ENCODE measurements at regions not wholly inside any gene's neighbourhood (a gene's known extent, or its start where the extent isn't known, plus 50 kb on each side); places are given as distances from the start of the nearest gene placed in this dataset.
"Not testable (repeated sequence)": the region's sequence is repeated elsewhere in the genome, so short reads cannot be mapped to it uniquely, and the experiment has no call there.

GRCh38 chr6:1445650-1446330 lies 56.4 kb downstream of the FOXF2 start:
- DNase-seq: no peak

DNA sequence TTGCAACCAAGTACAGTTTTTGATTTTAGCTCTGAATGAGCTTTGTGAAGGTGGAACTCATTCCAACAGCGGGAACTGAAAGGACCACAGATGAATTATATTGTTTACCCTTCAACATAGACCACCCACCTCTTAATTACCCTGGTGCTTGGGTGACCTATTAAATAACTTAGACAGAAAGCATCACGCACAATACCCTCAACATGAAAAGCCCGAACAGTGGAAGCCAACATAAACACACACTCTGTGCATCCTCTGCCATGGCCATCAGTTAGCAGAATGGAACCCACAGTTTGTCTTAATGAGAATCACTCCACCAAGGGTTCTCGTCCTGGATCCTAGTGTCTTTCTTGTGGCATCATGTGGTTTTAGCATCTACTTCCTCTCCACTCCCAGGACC lies 60.5 kb downstream of the FOXF2 start:
- DNase-seq: no peak

- no peak for DNase-seq
Observed at GRCh38 chr6:1453024-1453423, 63.6 kb downstream of the FOXF2 start.

DNA sequence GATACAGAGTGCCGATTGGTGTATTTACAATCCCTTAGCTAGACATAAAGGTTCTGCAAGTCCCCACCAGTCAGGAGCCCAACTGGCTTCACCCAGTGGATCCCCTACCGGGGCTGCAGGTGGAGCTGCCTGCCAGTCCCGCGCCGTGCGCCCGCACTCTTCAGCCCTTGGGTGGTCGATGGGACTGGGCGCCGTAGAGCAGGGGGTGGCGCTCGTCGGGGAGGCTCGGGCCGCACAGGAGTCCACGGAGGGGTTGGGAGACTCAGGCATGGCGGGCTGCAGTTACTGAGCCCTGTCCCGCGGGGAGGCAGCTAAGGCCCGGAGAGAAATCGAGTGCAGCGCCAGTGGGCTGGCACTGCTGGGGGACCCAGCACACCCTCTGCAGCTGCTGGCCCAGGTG lies 67.4 kb downstream of the FOXF2 start:
- not testable (repeated sequence) for DNase-seq

DNA sequence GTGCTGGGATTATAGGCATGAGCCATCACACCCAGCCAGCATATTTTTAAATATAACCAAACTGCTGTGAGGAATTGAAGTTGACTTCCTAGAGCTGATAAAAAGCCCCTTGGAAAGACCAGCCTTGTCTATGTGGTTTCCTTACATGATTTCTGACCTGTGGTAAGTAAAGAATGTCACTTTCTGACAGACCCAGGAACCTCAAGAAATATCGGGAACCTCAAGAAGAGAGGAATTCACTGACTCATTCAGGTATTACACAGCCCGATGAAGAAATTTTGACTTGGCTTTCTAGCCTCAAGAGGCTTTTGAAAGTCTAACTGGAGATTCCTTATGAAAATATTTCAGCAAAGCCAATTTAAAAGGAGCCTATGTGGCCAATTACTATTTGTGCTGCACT lies 71.8 kb downstream of the FOXF2 start:
- no peak for DNase-seq

GRCh38 chr6:1461736-1462135 lies 72.4 kb downstream of the FOXF2 start:
- DNase-seq: no peak

DNA sequence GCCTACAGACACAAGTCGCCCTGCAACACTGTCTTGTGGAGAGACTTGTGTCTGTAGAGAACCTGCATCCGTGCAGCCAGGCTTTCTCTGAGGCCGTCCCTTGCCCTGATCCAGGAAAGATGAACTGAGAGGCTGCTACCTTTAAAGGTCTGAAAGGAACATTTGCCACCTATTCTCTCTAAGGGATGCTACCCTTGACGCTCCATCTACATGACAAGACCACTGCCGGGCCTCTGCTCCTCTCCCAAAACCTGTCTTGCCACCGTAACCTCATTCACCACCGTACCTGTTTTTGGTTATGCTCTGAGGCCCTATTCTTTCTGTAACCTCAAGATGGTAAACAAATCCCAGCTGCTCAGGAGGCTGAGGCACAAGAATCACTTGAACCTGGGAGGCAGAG lies 73.9 kb downstream of the FOXF2 start:
- DNase-seq: no peak

DNA sequence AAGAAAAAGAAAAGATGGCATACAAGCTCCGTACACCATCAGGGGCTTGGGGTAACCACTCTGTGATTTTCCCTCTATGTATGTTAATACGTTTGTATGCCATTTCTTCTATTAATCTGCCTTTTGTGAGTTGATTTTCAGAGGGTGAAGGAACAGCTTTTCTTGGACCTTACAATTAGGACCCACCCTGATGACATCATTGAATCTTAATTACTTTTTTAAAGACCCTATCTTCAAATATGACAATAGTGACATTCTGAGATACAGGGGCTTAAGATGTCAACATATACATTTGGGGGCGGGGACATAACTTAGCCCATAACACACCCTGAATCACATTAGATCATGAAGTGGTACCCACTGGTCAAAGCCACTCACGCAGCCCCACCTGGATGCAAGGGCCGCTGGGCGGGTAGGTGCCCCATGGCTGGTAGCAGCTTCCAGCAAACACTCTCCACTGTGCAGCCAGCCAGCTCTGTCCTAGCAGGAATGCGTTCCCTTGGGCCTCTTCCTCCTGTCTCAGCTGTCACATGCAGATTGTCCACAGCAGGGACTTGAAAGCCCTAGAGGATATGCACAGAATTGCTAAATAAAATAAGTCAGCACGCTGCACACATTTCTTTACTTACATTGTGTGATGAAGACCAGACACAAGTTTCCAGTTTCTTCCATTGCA lies 74.5 kb downstream of the FOXF2 start:
- DNase-seq: no peak

DNA sequence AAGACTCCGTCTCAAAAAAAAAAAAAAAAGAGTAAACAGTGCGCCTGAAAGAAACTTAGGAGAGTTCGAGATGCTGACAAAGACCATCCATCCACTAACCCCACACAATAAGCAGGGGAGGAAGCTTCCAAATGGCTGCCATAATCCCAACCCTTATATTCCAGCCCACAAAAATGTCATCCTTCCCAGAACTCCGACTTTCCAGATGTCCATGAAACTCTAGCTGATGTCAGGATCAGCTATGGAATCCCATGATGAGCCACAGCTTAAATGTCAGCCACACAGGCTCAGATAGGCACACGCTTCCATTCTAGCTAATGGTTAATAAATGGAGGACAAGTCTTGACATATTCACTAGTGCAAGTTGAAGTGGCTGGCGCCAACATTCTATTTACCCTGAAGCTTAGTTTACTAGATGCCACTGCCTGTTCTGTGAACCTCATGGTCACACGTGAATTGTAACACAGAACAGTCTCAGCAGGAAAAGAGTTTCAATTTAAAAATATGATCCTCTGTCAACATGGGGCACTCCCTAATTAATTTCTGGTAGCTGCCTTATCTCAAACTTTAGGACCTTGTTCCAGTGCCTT lies 75.5 kb downstream of the FOXF2 start:
- DNase-seq: no peak

GRCh38 chr6:1468126-1468525 lies 78.8 kb downstream of the FOXF2 start:
- DNase-seq: no peak

- no peak for DNase-seq
Observed at GRCh38 chr6:1470040-1470439, 80.7 kb downstream of the FOXF2 start.

- DNase-seq: no peak
Observed at GRCh38 chr6:1472643-1473042, 83.3 kb downstream of the FOXF2 start.

DNA sequence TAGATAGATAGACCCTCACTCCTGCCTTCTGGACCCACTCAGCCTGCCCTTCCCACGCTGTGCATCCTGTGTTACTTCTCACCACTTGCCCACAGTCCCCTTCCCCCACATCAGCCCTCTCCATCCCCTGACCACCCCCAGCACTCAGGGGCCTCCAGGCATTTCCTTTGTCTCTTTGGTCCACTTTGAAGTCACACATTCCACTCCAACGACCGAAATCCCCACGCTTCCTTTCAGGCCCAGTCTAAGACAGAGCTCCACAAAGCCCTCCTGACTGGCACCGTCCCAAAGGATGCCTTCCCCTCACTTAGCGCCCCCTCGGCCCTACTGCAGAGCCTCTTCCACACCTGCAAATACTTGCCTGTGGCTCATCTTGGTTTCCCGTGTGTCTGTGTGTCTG lies 83.8 kb downstream of the FOXF2 start:
- DNase-seq: no peak

GRCh38 chr6:1473598-1473997 lies 84.2 kb downstream of the FOXF2 start:
- DNase-seq: no peak

GRCh38 chr6:1474205-1474604 lies 84.8 kb downstream of the FOXF2 start:
- DNase-seq: no peak

- DNase-seq: no peak
Observed at GRCh38 chr6:1475174-1475573, 85.8 kb downstream of the FOXF2 start.

- no peak for DNase-seq
Observed at GRCh38 chr6:1477432-1478090, 88.2 kb downstream of the FOXF2 start.

DNA sequence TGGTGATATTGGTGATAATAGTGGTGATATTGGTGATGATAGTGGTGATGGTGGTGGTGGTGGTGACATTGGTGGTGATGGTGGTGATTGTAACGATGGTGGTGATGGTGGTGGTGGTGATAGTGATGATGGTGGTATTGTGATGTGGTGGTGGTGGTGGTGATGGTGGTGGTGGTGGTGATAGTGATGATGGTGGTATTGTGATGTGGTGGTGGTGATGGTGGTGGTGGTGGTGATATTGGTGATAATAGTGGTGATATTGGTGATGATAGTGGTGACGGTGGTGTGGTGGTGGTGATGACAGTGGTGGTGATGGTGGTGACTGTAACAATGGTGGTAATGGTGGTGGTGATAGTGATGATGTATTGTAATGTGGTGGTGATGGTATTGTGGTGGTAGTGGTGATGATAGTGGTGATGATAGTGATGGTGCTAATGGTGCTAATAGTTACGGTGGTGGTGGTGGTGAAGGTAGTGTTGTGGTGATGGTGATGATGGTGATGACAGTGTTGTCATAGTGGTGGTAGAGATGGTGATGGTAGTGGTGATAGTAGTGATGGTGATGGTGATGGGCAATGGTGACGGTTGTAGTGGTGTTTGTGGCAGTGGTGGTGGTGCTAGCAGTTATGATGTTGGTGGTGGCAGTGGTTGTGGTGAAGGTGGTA lies 88.9 kb downstream of the FOXF2 start:
- DNase-seq: not testable (repeated sequence)

- no peak for DNase-seq
Observed at GRCh38 chr6:1479095-1479494, 89.7 kb downstream of the FOXF2 start.

- DNase-seq: no peak
Observed at GRCh38 chr6:1479601-1480221, 90.3 kb downstream of the FOXF2 start.

- no peak for DNase-seq
Observed at GRCh38 chr6:1481286-1481685, 91.9 kb downstream of the FOXF2 start.

DNA sequence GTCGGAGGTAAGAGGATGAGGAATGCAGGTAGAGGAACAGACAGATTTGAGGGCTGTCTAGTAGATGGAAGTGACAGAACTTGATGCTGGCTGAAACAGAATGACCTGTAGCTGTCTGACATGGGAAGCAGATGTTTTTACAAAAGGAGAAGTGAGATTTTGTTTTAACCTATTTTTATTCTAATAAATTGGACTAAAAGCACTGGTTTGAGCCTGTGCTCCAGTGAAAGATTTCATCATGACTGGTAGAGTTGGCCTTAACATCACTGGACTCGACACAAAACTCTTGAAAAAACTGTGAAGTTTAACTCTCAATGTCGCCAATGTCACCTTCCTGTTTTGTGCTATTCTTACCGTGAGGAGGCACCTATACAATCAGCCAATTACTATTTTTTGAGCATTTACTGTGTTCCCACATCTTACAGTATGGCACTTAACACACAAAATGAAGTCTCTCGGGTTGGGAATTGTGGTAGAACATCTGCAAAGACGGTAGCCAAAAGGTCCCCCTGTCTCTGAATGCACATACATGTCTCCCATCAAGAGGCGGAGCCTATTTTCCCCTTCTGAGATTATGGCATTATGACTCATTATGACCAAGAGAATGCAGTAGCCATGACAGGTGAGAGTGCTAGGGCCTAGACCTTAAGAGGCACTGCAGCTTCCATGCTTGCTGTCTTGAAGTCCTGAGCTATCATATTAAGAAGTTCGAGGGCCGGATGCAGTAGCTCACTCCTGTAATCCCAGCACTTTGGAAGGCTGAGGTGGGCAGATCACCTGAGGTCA lies 93.2 kb downstream of the FOXF2 start:
- no peak for DNase-seq

Measured in activated CD4-positive, alpha-beta T cell treated with anti-CD3 and anti-CD28 coated beads, Interleukin-2, amount 50 U/mL, for 4 hours (primary cell).